IMR-90 (cell line): ENCODE measurements at regions not wholly inside any gene's neighbourhood (a gene's known extent, or its start where the extent isn't known, plus 50 kb on each side); places are given as distances from the start of the nearest gene placed in this dataset.

Experiments
- ATAC-seq: fragments of 200-7000 bp; cut with Tn5 transposase; 2 replicates; pipeline ENCODE4 v1.9.1; 2020; ENCODE audit warnings: low read depth, mild to moderate bottlenecking, moderate library complexity
- BruUV-seq: library from RNA; stranded (reverse); fragments of 400-500 nt; replicated peaks from 2 replicates; lab custom pipeline; 2021; lab: Mats Ljungman, UMichigan
- CTCF ChIA-PET: fragments of 300-600 bp; formaldehyde crosslinking; extraction: SDS; loops from one replicate; lab custom pipeline; 2021; ENCODE audit warnings: antibody characterized with exemption; lab: Yijun Ruan, JAX
- POLR2A ChIA-PET: fragments of 300-600 bp; sonication (Branson Sonifier 250); formaldehyde crosslinking; loops from one replicate; lab custom pipeline; 2022; ENCODE audit warnings: antibody characterized with exemption; ENCODE audit not compliant: unreplicated experiment; lab: Charles Lee
- DNase-seq: peaks from one replicate; pipeline ENCODE4 v3.0.0; 2013
- H2AFZ ChIP-seq: replicated peaks from 2 replicates; pipeline ENCODE3; 2013; ENCODE audit warnings: low read length, mild to moderate bottlenecking; ENCODE audit not compliant: poor library complexity
- H2AK5ac ChIP-seq: 2 replicates; pipeline ENCODE4 v1.6.1; 2013; ENCODE audit warnings: low read depth, low read length, inconsistent platforms
- H2AK9ac ChIP-seq: replicated peaks from 2 replicates; pipeline ENCODE3; 2013; ENCODE audit warnings: mild to moderate bottlenecking, low read depth, low read length, moderate library complexity; ENCODE audit not compliant: poor library complexity
- H2BK120ac ChIP-seq: 2 replicates; pipeline ENCODE4 v1.6.1; 2013; ENCODE audit warnings: low read depth, low read length, inconsistent platforms
- H2BK15ac ChIP-seq: 3 replicates; pipeline ENCODE4 v1.6.1; 2013; ENCODE audit warnings: low read depth, low read length, inconsistent platforms
- H2BK20ac ChIP-seq: 2 replicates; pipeline ENCODE4 v1.6.1; 2013; ENCODE audit warnings: low read depth, mild to moderate bottlenecking, inconsistent platforms, low read length, moderate library complexity
- H2BK5ac ChIP-seq: 2 replicates; pipeline ENCODE4 v1.6.1; 2013; ENCODE audit warnings: mild to moderate bottlenecking, low read depth, low read length, inconsistent platforms; ENCODE audit not compliant: poor library complexity, severe bottlenecking
- H3K14ac ChIP-seq: replicated peaks from 2 replicates; pipeline ENCODE4 v1.6.1; 2013; ENCODE audit warnings: low read depth, low read length, inconsistent platforms
- H3K18ac ChIP-seq: 2 replicates; pipeline ENCODE4 v1.6.1; 2013; ENCODE audit warnings: low read depth, low read length, control low read depth
- H3K23ac ChIP-seq: 2 replicates; pipeline ENCODE4 v1.6.1; 2013; ENCODE audit warnings: low read depth, low read length, inconsistent platforms
- H3K27ac ChIP-seq: 2 replicates; pipeline ENCODE4 v1.5.1; 2013; ENCODE audit warnings: mild to moderate bottlenecking, control low read depth, low read length; ENCODE audit not compliant: insufficient read depth
- H3K27me3 ChIP-seq: 2 replicates; pipeline ENCODE4 v1.6.1; 2013; ENCODE audit warnings: low read length; ENCODE audit not compliant: control insufficient read depth, insufficient read depth
- H3K36me3 ChIP-seq: 2 replicates; pipeline ENCODE4 v1.6.1; 2013; ENCODE audit warnings: low read length, mixed read lengths; ENCODE audit not compliant: control insufficient read depth, insufficient read depth
- H3K4ac ChIP-seq: 2 replicates; pipeline ENCODE4 v1.6.1; 2013; ENCODE audit warnings: low read depth, low read length, inconsistent platforms
- H3K4me1 ChIP-seq: 2 replicates; pipeline ENCODE4 v1.6.1; 2013; ENCODE audit warnings: low read length, mixed read lengths; ENCODE audit not compliant: control insufficient read depth, insufficient read depth
- H3K4me2 ChIP-seq: 2 replicates; pipeline ENCODE4 v1.6.1; 2013; ENCODE audit warnings: low read depth, mild to moderate bottlenecking, control low read depth, low read length, moderate library complexity
- H3K4me3 ChIP-seq: 2 replicates; pipeline ENCODE4 v1.5.1; 2013; ENCODE audit warnings: low read depth, mild to moderate bottlenecking, control low read depth, low read length, moderate library complexity; ENCODE audit not compliant: insufficient read depth
- H3K56ac ChIP-seq: 2 replicates; pipeline ENCODE4 v1.6.1; 2013; ENCODE audit warnings: low read length, inconsistent platforms; ENCODE audit not compliant: insufficient read depth; ENCODE audit errors: extremely low read depth
- H3K79me1 ChIP-seq, 2 experiments: 2 replicates each; pipeline ENCODE4 v1.6.1; 2013; ENCODE audit warnings: low read length in 2 of 2, inconsistent platforms in 1 of 2, low read depth in 1 of 2
- H3K9ac ChIP-seq: 2 replicates; pipeline ENCODE4 v1.6.1; 2013; ENCODE audit warnings: low read depth, low read length, control low read depth
- H3K9me1 ChIP-seq: 2 replicates; pipeline ENCODE4 v1.6.1; 2013; ENCODE audit warnings: low read length, inconsistent platforms; ENCODE audit not compliant: insufficient read depth
- H3K9me3 ChIP-seq: 2 replicates; pipeline ENCODE4 v1.6.1; 2013; ENCODE audit warnings: low read length; ENCODE audit not compliant: control insufficient read depth, insufficient read depth
- H4K20me1 ChIP-seq: 2 replicates; pipeline ENCODE4 v1.6.1; 2013; ENCODE audit warnings: low read length, inconsistent platforms; ENCODE audit not compliant: insufficient read depth
- H4K5ac ChIP-seq: 2 replicates; pipeline ENCODE4 v1.6.1; 2013; ENCODE audit warnings: mild to moderate bottlenecking, low read depth, low read length, control low read depth
- H4K8ac ChIP-seq, 2 experiments: 2 replicates each; pipeline ENCODE4 v1.6.1; 2013; ENCODE audit warnings: low read depth in 2 of 2, low read length in 2 of 2, control low read depth in 1 of 2, inconsistent platforms in 1 of 2
- H4K91ac ChIP-seq: 2 replicates; pipeline ENCODE4 v1.6.1; 2013; ENCODE audit warnings: low read depth, low read length, inconsistent platforms; ENCODE audit not compliant: insufficient read depth
- CEBPB ChIP-seq: IDR thresholded peaks from 2 replicates; pipeline ENCODE4 v1.6.1; 2012; ENCODE audit warnings: low read depth, low read length, improper control_type of control experiment
- MAZ ChIP-seq: IDR thresholded peaks from 2 replicates; pipeline ENCODE4 v1.6.1; 2012; ENCODE audit warnings: low read depth, mild to moderate bottlenecking, low read length, improper control_type of control experiment, moderate library complexity, borderline replicate concordance
- MXI1 ChIP-seq: IDR thresholded peaks from 2 replicates; pipeline ENCODE4 v1.6.1; 2012; ENCODE audit warnings: low read depth, mild to moderate bottlenecking, low read length, moderate library complexity, borderline replicate concordance
- RCOR1 ChIP-seq: IDR thresholded peaks from 2 replicates; pipeline ENCODE4 v1.6.1; 2012; ENCODE audit warnings: mild to moderate bottlenecking, low read length, improper control_type of control experiment; ENCODE audit not compliant: insufficient replicate concordance
- RFX5 ChIP-seq: IDR thresholded peaks from 2 replicates; pipeline ENCODE4 v1.8.0; 2012; ENCODE audit warnings: low read depth, mild to moderate bottlenecking, low read length, moderate library complexity
- WGBS, 2 experiments: methylation state at CpG; one replicate each; pipeline versions ENCODE4 v1.1.5 to v1.1.7; 2013; ENCODE audit warnings: missing lambda C conversion rate in 2 of 2; ENCODE audit not compliant: insufficient read length in 1 of 2; ENCODE audit errors: extremely low coverage in 2 of 2; 5-methylcytosine and 5-hydroxymethylcytosine counted together
- dilution Hi-C: fragments of 300-500 bp; cut with HindIII; formaldehyde crosslinking; loops from one replicate; pipeline ENCODE4 v1.14.3; 2018; ENCODE audit warnings: low sequenced_read_pairs; ENCODE audit not compliant: unreplicated experiment
- in situ Hi-C: fragments of 300-500 bp; cut with MboI; formaldehyde crosslinking; loops from 3 replicates; pipeline ENCODE4 v1.14.3; 2019; ENCODE audit warnings: low sequenced_read_pairs, inconsistent platforms, mixed read lengths
- intact Hi-C: fragments of 100-400 bp; cut with micrococcal nuclease; formaldehyde crosslinking; loops from 2 replicates; pipeline ENCODE4 v1.10.0; 2022

- no peaks in the 10 kb centered on the region for H3K9me3 ChIP-seq
- peak overlapping the region; percentile 79 for H3K18ac ChIP-seq
- DNase-seq = peak; percentile 33
- peaks cover 5% of the 10 kb centered on the region for H3K4me1 ChIP-seq
- no peaks in the 10 kb centered on the region for H3K79me1 ChIP-seq
- no peak overlapping the region for H3K4me3 ChIP-seq
- no peak overlapping the region for H3K56ac ChIP-seq
- no peak overlapping the region; the same call in 1 of the 2 replicates for H3K27ac ChIP-seq
- H2BK120ac ChIP-seq = peak overlapping the region; percentile 90
- in situ Hi-C loops = no loop called here
- H4K91ac ChIP-seq = peak overlapping the region; percentile 74
- H4K8ac ChIP-seq = 0 out of 4 replicates have a peak overlapping the region, but pooled peaks of 1 of the 2 experiments have one; percentile 16
- H4K5ac ChIP-seq = 0 out of 2 replicates have a peak overlapping the region, but pooled peaks have one; percentile 47
- H2BK20ac ChIP-seq = peak overlapping the region; percentile 92
- dilution Hi-C loops = no loop called here
- ChIA-PET POLR2A (no interaction called here), CTCF (no interaction called here)
- no peak overlapping the region for H2AFZ ChIP-seq
- H3K23ac ChIP-seq = no peak overlapping the region
- H3K4me2 ChIP-seq = no peak overlapping the region
- H4K20me1 ChIP-seq = no peaks in the 10 kb centered on the region
- no TSS peak for BruUV-seq
- TF ChIP-seq RCOR1 (no peak), RFX5 (no peak), CEBPB (no peak), MXI1 (no peak), MAZ (no peak)
- H2BK5ac ChIP-seq = peak overlapping the region; percentile 9
- peak; percentile 88 for ATAC-seq
- 0 out of 2 replicates have a peak overlapping the region, but pooled peaks have one; percentile 40 for H3K14ac ChIP-seq
- peak overlapping the region; percentile 92; the same call in 2 of the 3 replicates for H2BK15ac ChIP-seq
- H3K9me1 ChIP-seq = peaks cover 2% of the 10 kb centered on the region; the same call in 1 of the 2 replicates
- peak overlapping the region; percentile 86; the same call in 1 of the 2 replicates for H2AK5ac ChIP-seq
- no peak overlapping the region for H3K9ac ChIP-seq
- H3K36me3 ChIP-seq = no peaks in the 10 kb centered on the region
- intact Hi-C loops = no loop called here
- H3K27me3 ChIP-seq = no peaks in the 10 kb centered on the region
- H2AK9ac ChIP-seq = no peak overlapping the region
- H3K4ac ChIP-seq = peak overlapping the region; percentile 63
- no CpG with 5 or more reads among the region's 3 CpGs for WGBS, 2 experiments
These were observed 261.8 kb upstream of the CHAC2 start for GRCh38 chr2:53505826-53506225.
